Stomach smooth muscle (tissue), 2 donors: ENCODE measurements at regions not wholly inside any gene's neighbourhood (a gene's known extent, or its start where the extent isn't known, plus 50 kb on each side); places are given as distances from the start of the nearest gene placed in this dataset.
"Not testable (repeated sequence)": the region's sequence is repeated elsewhere in the genome, so short reads cannot be mapped to it uniquely, and the experiment has no call there.

Experiments
- H3K27ac ChIP-seq: one replicate; pipeline ENCODE4 v1.7.0; 2013; ENCODE audit warnings: mild to moderate bottlenecking, low read length, inconsistent platforms
- H3K27me3 ChIP-seq, 2 donors: one replicate each; pipeline ENCODE4 v1.7.0; 2013; ENCODE audit warnings: low read length in 2 of 2; ENCODE audit not compliant: insufficient read depth in 2 of 2, control insufficient read depth in 1 of 2
- H3K36me3 ChIP-seq, 2 donors: one replicate each; pipeline ENCODE4 v1.7.0; 2013; ENCODE audit warnings: low read length in 2 of 2; ENCODE audit not compliant: control insufficient read depth in 2 of 2, insufficient read depth in 2 of 2
- H3K4me1 ChIP-seq: one replicate; pipeline ENCODE4 v1.7.0; 2013; ENCODE audit warnings: low read length; ENCODE audit not compliant: control insufficient read depth, insufficient read depth
- H3K4me3 ChIP-seq, 2 donors: one replicate each; pipeline ENCODE4 v1.7.0; 2013; ENCODE audit warnings: low read length in 2 of 2
- H3K9ac ChIP-seq, 2 donors: one replicate each; pipeline ENCODE4 v1.7.0; 2013; ENCODE audit warnings: low read length in 2 of 2, mild to moderate bottlenecking in 1 of 2
- H3K9me3 ChIP-seq, 2 donors: one replicate each; pipeline ENCODE4 v1.7.0; 2013; ENCODE audit warnings: low read length in 2 of 2; ENCODE audit not compliant: control insufficient read depth in 2 of 2
- donor health status: healthy.
- donor health status: Pancreatic carcinoma.

GRCh38 chr4:60721685-60722084, 478.4 kb upstream of the ADGRL3 start:
- H3K27ac ChIP-seq: no peak overlapping the region
- H3K4me1 ChIP-seq: no peaks in the 10 kb centered on the region
- no peaks in the 10 kb centered on the region for H3K9me3 ChIP-seq
- H3K27me3 ChIP-seq: no peaks in the 10 kb centered on the region
- H3K4me3 ChIP-seq: no peak overlapping the region
- H3K9ac ChIP-seq: no peak overlapping the region
- H3K36me3 ChIP-seq: no peaks in the 10 kb centered on the region

- Histone ChIP-seq H3K4me1 (no peaks in the 10 kb centered on the region), H3K27ac (no peak overlapping the region), H3K9ac (no peak overlapping the region), H3K27me3 (no peaks in the 10 kb centered on the region), H3K9me3 (no peaks in the 10 kb centered on the region), H3K36me3 (no peaks in the 10 kb centered on the region), H3K4me3 (no peak overlapping the region)
Observed at GRCh38 chr4:60723796-60724195, 476.3 kb upstream of the ADGRL3 start.

- Histone ChIP-seq H3K4me3 (no peak overlapping the region), H3K27ac (no peak overlapping the region), H3K4me1 (no peaks in the 10 kb centered on the region), H3K27me3 (no peaks in the 10 kb centered on the region), H3K36me3 (no peaks in the 10 kb centered on the region), H3K9me3 (no peaks in the 10 kb centered on the region), H3K9ac (no peak overlapping the region)
Observed at GRCh38 chr4:60724623-60725022, 475.5 kb upstream of the ADGRL3 start.

- H3K27ac ChIP-seq: no peak overlapping the region
- H3K9me3 ChIP-seq: no peaks in the 10 kb centered on the region
- no peak overlapping the region for H3K9ac ChIP-seq
- no peaks in the 10 kb centered on the region for H3K4me1 ChIP-seq
- H3K4me3 ChIP-seq: no peak overlapping the region
- no peaks in the 10 kb centered on the region for H3K27me3 ChIP-seq
- no peaks in the 10 kb centered on the region for H3K36me3 ChIP-seq
Observed at GRCh38 chr4:60726779-60727178, 473.3 kb upstream of the ADGRL3 start.

- Histone ChIP-seq H3K27ac (no peak overlapping the region), H3K4me1 (no peaks in the 10 kb centered on the region), H3K9me3 (no peaks in the 10 kb centered on the region), H3K27me3 (no peaks in the 10 kb centered on the region), H3K4me3 (no peak overlapping the region), H3K36me3 (no peaks in the 10 kb centered on the region), H3K9ac (no peak overlapping the region)
Observed at GRCh38 chr4:60729194-60729593, 470.9 kb upstream of the ADGRL3 start.

GRCh38 chr4:60729764-60730163, 470.4 kb upstream of the ADGRL3 start:
- H3K9me3 ChIP-seq, H3K4me1 ChIP-seq, H3K27me3 ChIP-seq, H3K9ac ChIP-seq, H3K36me3 ChIP-seq, H3K27ac ChIP-seq, H3K4me3 ChIP-seq: not testable (repeated sequence)

- H3K36me3 ChIP-seq: no peaks in the 10 kb centered on the region
- H3K27ac ChIP-seq: no peak overlapping the region
- H3K27me3 ChIP-seq: no peaks in the 10 kb centered on the region
- no peak overlapping the region for H3K4me3 ChIP-seq
- H3K9ac ChIP-seq: no peak overlapping the region
- no peaks in the 10 kb centered on the region for H3K4me1 ChIP-seq
- no peaks in the 10 kb centered on the region for H3K9me3 ChIP-seq
Observed at GRCh38 chr4:60737858-60738257, 462.3 kb upstream of the ADGRL3 start.

GRCh38 chr4:60743654-60744053, 456.5 kb upstream of the ADGRL3 start:
- H3K36me3 ChIP-seq: no peaks in the 10 kb centered on the region
- no peaks in the 10 kb centered on the region for H3K4me1 ChIP-seq
- H3K27ac ChIP-seq: no peak overlapping the region
- H3K9me3 ChIP-seq: no peaks in the 10 kb centered on the region
- H3K27me3 ChIP-seq: no peaks in the 10 kb centered on the region
- no peak overlapping the region for H3K4me3 ChIP-seq
- no peak overlapping the region for H3K9ac ChIP-seq

- H3K4me1 ChIP-seq: no peaks in the 10 kb centered on the region
- no peaks in the 10 kb centered on the region for H3K27me3 ChIP-seq
- no peak overlapping the region for H3K27ac ChIP-seq
- no peak overlapping the region for H3K4me3 ChIP-seq
- H3K9me3 ChIP-seq: no peaks in the 10 kb centered on the region
- no peak overlapping the region for H3K9ac ChIP-seq
- H3K36me3 ChIP-seq: no peaks in the 10 kb centered on the region
Observed at GRCh38 chr4:60744767-60745166, 455.4 kb upstream of the ADGRL3 start.

- no peaks in the 10 kb centered on the region for H3K9me3 ChIP-seq
- H3K27me3 ChIP-seq: no peaks in the 10 kb centered on the region
- no peak overlapping the region for H3K9ac ChIP-seq
- no peaks in the 10 kb centered on the region for H3K36me3 ChIP-seq
- no peaks in the 10 kb centered on the region for H3K4me1 ChIP-seq
- no peak overlapping the region for H3K4me3 ChIP-seq
- H3K27ac ChIP-seq: no peak overlapping the region
Observed at GRCh38 chr4:60745800-60746571, 454.1 kb upstream of the ADGRL3 start.

- Histone ChIP-seq H3K4me1 (no peaks in the 10 kb centered on the region), H3K9me3 (no peaks in the 10 kb centered on the region), H3K9ac (no peak overlapping the region), H3K27me3 (no peaks in the 10 kb centered on the region), H3K4me3 (no peak overlapping the region), H3K27ac (no peak overlapping the region), H3K36me3 (no peaks in the 10 kb centered on the region)
Observed at GRCh38 chr4:60750962-60751361, 449.2 kb upstream of the ADGRL3 start.
